Suprapubic skin (tissue), 3 donors: ENCODE measurements at regions not wholly inside any gene's neighbourhood (a gene's known extent, or its start where the extent isn't known, plus 50 kb on each side); places are given as distances from the start of the nearest gene placed in this dataset.

Experiments used
- EP300 ChIP-seq: sonication (generic); formaldehyde crosslinking; IDR thresholded peaks from one replicate; pipeline ENCODE4 v1.6.1; 2017; ENCODE audit warnings: antibody characterized with exemption
- POLR2A ChIP-seq, 2 donors: fragments of 450-650 bp; IDR thresholded peaks; one replicate each; pipeline ENCODE4 v1.6.1; 2017; ENCODE audit warnings: antibody characterized with exemption in 2 of 2, mild to moderate bottlenecking in 2 of 2, moderate library complexity in 2 of 2
- TF ChIP-seq, protein P1 (sequence below), 2 donors: fragments of 200-600 bp in 1 of 2; fragments of 450-650 bp in 1 of 2; sonication (generic) in 1 of 2; IDR thresholded peaks; one replicate each; pipeline ENCODE4 v1.5.1; 2016 to 2019; ENCODE audit warnings: antibody characterized with exemption in 2 of 2, mild to moderate bottlenecking in 1 of 2, moderate library complexity in 1 of 2

DNA sequence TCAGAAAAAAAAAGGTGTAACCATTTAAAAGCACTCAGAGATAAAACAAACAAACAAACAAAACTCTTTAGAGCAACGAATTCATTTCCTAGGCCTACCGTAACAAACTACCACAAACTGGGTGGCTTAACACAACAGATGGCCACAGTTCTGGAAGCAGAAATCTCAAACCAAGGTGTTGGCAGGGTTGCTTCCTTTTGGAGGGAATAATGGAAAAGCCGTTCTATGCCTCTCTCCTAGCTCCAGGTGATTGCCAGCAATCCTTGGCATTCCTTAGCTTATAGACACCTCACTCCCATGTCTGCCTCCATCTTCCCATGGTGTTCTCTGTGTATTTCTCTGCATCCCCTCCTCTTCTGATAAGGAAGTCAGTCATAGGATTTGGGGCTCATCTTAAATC is 200.4 kb downstream of the RAB38 start:
- TF ChIP-seq, protein P1, sequence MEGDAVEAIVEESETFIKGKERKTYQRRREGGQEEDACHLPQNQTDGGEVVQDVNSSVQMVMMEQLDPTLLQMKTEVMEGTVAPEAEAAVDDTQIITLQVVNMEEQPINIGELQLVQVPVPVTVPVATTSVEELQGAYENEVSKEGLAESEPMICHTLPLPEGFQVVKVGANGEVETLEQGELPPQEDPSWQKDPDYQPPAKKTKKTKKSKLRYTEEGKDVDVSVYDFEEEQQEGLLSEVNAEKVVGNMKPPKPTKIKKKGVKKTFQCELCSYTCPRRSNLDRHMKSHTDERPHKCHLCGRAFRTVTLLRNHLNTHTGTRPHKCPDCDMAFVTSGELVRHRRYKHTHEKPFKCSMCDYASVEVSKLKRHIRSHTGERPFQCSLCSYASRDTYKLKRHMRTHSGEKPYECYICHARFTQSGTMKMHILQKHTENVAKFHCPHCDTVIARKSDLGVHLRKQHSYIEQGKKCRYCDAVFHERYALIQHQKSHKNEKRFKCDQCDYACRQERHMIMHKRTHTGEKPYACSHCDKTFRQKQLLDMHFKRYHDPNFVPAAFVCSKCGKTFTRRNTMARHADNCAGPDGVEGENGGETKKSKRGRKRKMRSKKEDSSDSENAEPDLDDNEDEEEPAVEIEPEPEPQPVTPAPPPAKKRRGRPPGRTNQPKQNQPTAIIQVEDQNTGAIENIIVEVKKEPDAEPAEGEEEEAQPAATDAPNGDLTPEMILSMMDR (IDR thresholded peaks at IDR 0.05) = no peak
- TF ChIP-seq EP300 = no peak
- no peak for TF ChIP-seq POLR2A (IDR thresholded peaks at IDR 0.05)
